HG03571 (cell line): ENCODE measurements at regions not wholly inside any gene's neighbourhood (a gene's known extent, or its start where the extent isn't known, plus 50 kb on each side); places are given as distances from the start of the nearest gene placed in this dataset.

Experiments
- ATAC-seq: cut with Tn5 transposase; IDR thresholded peaks from one replicate; pipeline ENCODE4 v1.9.1; 2021; ENCODE audit not compliant: unreplicated experiment

DNA sequence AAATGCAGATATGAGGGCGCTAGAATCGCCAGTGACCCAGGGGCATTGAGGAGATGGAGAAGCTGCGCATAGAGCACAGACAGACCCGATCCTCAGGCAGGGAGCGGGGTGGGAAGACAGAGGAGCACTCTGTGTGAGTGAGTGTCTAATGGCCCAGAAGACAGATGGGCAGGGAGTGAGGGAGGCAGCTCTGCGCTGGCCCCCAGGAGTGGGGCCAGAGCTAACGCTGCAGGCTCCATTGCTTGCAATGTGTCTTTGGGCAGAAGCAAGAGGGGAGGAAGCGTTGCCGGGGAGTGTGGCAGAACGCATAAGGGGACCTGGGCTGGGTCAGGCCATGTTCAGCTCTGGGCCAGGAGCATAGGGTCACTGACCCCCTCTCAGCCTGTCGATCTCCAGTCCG lies 207.0 kb downstream of the TBXT start:
- no peak for ATAC-seq

DNA sequence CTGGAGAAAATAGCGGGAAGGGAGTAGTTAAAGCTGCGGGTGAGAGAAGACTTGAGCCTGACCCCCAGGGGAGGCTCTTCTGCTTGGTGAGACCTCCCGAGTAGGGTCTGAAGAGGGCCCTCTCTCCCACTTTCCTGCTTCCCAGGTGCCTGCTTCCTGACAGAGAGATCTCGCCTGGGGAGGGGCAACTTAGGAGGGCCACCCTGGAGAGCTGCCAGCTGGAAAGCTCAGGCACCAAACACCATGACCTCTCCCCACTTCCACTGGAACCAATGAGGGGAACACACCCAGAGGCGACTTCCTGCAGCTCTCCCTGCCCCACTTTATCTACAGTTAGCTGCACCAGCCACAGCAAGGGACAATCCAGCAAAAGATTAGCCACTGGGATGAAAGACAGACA lies 208.0 kb downstream of the TBXT start:
- ATAC-seq: no peak

- no peak for ATAC-seq
Measured at GRCh38 chr6:165956874-165957273, 210.8 kb downstream of the TBXT start.

- ATAC-seq: no peak
Measured at GRCh38 chr6:165952514-165952913, 215.1 kb downstream of the TBXT start.

DNA sequence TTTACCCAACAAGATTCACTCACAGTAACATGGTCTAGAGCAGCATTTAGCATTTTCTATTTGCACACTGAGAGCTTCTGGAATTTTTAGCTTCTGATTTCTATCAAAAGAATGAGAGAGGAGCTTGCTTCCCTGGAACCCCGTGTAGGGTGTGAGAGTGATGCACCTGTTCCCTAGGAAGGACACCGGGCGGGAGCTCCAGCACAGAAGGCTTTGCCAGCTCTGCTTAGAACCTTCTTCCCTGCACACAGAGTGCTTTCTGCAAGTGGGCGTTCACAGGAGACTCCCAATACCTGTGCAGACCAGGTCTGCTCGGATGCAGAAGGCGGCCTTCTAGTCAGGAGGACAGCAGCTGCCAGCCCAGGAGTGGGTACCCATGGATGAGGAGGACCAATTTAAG lies 217.3 kb downstream of the TBXT start:
- ATAC-seq: no peak

- no peak for ATAC-seq
Measured at GRCh38 chr6:165949324-165949723, 218.3 kb downstream of the TBXT start.

DNA sequence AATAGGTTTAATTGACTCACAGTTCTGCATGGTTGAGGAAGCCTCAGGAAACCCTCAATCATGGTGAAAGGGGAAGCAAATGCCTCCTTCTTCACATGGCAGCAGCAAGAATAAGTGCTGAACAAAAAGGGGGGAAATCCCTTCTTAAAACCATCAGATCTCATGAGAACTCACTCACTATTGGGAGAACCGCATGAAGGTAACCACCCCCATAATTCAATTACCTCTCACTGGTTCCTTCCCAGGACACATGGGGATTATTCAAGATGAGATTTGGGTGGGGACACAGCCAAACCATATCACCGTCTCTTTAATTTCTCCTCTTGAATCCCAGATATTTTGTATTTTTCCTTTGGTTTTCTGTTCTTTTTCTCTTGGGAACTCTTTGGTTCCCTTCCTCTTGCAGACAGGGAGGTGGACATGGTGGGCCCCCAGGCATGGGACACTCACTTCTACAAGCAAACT lies 223.6 kb downstream of the TBXT start:
- ATAC-seq: no peak

DNA sequence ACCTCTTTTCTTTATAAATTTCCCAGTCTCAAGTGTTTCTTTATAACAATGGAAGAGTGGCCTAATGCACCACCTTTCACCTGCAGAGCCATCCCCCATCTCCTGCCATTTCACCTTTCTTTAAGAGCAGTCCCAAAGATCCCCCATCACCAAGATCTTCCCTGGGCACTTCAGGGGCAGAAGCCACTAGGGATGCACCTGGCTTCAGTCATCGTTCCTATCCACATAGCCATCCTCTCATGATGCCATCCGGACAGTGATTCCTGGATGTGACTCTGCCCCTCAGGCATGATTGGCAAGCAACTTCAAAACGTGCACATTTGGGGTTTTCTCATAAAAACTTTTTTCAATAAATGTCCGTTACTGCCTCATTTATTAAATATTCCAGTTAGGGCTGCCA lies 225.9 kb downstream of the TBXT start:
- ATAC-seq: no peak

- ATAC-seq: no peak
Measured at GRCh38 chr6:165941249-165941775, 226.3 kb downstream of the TBXT start.

DNA sequence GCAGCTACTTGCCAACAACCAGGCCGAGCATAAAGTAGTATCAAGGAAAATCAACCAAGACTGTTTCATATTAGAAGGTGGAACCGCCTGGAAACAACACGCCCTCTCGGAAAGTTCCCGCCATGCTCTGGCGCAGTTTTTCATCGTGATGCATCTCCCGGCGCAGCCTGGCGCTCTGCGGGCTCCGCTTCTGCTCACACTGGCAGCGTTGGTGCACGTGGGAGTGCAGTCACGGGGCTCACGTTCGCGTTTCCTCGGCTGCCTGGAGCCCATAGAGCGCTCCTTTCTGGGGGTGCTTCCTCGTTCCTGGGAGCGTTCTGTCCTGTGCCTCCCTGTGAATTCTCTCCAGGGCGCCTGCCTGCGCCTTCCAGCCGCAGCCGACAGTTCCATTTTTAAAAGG lies 227.3 kb downstream of the TBXT start:
- ATAC-seq: no peak

DNA sequence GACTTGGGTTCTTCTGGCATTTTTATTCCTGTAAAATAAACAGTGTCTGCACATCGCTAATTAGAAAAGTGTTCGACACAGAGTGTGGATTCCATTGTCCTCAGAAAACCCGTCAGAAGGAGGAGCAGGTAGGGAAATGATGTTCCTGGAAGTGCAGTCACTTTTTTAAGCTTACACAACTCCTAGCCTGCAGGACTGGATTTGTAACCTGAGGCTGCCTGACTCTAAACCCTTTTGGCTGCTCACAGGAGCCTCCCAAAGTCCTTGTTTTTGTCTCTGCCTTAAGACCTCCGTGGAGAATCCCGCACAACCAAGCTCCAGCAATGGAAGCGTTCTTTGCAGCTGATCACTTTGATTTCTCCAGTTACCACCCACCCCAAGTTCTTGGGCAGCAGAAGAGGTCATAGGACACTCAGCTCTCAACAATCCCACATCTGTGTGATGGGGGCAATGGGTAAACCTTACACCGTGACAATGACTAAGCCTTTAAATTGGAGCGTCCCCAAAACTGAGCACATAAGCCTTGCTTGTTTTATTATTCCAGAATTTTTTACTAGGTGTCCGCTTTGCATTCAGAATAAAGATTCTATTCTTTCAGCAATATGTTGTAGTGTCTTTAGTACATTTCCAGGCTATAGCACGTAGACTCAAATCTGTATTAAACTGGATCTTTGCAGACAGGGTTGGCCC lies 227.9 kb downstream of the TBXT start:
- no peak for ATAC-seq

GRCh38 chr6:165939047-165939446 lies 228.6 kb downstream of the TBXT start:
- no peak for ATAC-seq

GRCh38 chr6:165937564-165938358 lies 229.9 kb downstream of the TBXT start:
- ATAC-seq: no peak

DNA sequence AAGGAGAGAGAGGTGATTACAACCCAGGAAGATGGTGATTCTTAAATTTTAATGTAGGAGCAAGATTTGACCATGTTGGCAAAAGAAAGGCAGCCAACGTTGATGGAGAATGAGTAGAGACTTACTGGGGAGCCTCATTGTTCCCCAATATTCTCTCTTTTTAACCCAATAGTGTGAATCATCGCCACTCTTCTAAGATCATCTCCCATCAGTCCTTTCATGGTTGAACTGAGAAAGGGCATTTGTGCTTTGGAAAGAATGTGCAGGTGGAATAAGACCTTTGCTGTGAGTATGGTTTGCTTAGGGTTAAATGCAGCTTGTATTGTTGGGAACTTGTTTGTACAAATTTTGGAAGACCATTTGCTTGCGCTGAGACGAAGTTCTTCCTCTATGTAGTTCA lies 231.0 kb downstream of the TBXT start:
- no peak for ATAC-seq

DNA sequence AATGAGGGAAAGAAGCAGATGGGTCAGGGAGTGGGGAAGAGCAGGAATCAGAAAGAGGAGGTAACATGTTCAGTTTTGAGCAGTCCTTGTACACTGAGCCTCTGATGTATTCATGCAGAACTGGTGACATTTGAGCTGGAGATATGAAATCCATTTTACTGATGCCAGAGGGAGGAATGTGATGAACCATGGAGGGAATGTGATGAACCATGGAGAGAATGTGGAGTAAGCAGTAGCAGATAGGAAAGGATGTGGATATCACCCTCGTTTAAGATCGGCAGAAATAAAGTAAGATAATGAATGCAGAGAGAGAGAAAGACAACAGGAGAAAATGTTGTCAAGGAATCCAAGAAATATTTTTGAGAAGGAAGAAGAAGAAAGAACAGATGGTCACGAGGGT lies 231.6 kb downstream of the TBXT start:
- no peak for ATAC-seq

GRCh38 chr6:165931675-165932074 lies 236.0 kb downstream of the TBXT start:
- ATAC-seq: no peak

GRCh38 chr6:165930668-165931214 lies 236.9 kb downstream of the TBXT start:
- ATAC-seq: no peak

GRCh38 chr6:165929607-165930006 lies 238.0 kb downstream of the TBXT start:
- ATAC-seq: no peak

- no peak for ATAC-seq
Measured at GRCh38 chr6:165926378-165926777, 241.3 kb downstream of the TBXT start.

- ATAC-seq: no peak
Measured at GRCh38 chr6:165925474-165926156, 242.0 kb downstream of the TBXT start.

GRCh38 chr6:165922309-165922794 lies 245.3 kb downstream of the TBXT start:
- ATAC-seq: no peak
